ENCODE measurements at regions not wholly inside any gene's neighbourhood (a gene's known extent, or its start where the extent isn't known, plus 50 kb on each side); places are given as distances from the start of the nearest gene placed in this dataset.
"Not testable (repeated sequence)": the region's sequence is repeated elsewhere in the genome, so short reads cannot be mapped to it uniquely, and the experiment has no call there.

GRCh38 chr1:166628259-166628658 is 211.0 kb upstream of the POGK start:
- no peak for DNase-seq

DNA sequence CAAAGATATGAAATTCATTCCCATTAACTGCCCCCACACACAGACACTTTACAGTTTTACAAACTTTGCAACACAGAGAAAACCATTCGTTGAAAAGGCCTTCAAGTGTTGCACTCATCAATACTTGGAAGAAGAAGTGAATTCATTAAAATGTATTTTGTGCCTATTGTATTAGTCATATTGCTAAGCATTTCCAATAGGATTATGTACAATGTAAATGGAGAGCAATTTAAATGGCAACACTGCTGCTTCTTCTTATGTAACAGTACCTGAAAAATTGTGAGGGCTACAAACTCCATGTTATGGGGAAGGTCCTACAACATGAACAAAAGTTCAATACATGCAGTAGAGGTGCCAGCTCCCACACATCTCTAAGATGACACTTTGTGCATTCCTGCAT is 209.3 kb upstream of the POGK start:
- DNase-seq: no peak

- no peak for DNase-seq
These were observed 208.9 kb upstream of the POGK start for GRCh38 chr1:166630369-166630768.

- no peak for DNase-seq
These were observed 201.1 kb upstream of the POGK start for GRCh38 chr1:166638137-166638536.

DNA sequence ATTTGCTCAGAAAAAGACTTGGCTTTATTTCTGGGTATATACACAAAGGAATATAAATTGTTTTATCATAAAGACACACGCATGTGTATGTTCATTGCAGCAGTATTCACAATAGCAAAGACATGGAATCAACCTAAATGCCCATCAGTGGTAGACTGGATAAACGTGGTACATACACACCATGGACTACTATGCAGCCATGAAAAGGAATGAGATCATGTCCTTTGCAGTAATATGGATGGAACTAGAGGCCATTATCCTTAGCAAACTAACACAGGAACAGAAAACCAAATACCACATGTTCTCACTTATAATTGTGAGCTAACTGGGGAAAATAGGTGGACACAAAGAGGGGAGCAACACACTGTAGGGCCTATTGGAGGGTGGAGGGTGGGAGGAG is 182.0 kb upstream of the POGK start:
- not testable (repeated sequence) for DNase-seq

DNA sequence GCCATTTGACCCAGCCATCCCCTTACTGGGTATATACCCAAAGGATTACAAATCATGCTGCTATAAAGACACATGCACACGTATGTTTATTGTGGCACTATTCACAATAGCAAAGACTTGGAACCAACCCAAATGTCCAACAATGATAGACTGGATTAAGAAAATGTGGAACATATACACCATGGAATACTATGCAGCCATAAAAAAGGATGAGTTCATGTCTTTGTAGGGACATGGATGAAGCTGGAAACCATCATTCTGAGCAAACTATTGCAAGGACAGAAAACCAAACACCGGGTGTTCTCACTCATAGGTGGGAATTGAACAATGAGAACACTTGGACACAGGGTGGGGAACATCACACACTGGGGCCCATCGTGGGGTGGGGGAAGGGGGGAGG is 172.5 kb upstream of the POGK start:
- DNase-seq: not testable (repeated sequence)

DNA sequence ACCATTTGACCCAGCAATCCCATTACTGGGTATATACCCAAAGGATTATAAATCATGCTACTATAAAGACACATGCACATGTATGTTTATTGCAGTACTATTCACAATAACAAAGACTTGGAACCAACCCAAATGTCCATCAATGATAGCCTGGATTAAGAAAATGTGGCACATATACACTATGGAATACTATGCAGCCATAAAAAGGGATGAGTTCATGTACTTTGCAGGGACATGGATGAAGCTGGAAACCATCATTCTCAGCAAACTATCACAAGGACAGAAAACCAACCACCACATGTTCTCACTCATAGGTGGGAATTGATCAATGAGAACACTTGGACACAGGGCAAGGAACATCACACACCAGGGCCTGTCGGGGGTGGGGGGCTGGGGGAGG is 171.7 kb upstream of the POGK start:
- DNase-seq: not testable (repeated sequence)

DNA sequence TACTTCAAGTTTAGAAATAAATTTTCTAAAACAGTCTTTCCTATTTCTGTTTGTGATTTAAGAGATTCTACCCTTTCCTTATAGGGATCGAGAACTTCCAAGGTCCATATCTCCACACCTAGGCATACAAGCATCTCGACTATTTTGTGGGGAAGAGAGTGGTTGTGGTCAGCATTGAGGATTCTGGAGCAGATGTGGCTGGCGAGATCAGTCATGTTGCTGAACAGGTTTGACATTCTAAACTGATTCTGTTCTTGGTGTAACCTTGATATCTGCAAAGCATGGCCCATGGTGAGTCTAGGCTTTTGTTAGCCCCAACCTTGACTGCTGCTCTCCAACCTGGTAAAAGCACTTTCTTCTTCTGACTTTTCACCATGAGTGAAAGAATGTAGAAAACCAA is 167.6 kb upstream of the POGK start:
- DNase-seq: no peak

DNA sequence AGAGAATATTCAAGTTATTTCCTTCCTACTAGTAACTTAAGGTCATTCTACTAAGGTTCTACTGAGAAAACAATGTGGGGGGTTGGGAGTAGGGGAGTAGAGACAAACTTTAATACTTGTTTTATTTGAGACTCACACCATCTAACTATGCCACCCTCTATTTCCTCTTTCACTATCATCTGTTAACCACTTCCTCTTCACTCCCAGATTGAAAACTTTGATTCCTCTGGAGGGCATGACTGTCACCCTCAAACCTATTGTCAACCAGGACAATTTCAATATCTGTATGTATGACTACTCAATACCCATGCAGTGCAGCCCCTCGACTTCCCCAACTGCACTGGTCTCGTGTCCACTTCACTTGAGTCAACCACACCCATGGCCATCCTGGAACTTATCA is 165.6 kb upstream of the POGK start:
- DNase-seq: no peak

DNA sequence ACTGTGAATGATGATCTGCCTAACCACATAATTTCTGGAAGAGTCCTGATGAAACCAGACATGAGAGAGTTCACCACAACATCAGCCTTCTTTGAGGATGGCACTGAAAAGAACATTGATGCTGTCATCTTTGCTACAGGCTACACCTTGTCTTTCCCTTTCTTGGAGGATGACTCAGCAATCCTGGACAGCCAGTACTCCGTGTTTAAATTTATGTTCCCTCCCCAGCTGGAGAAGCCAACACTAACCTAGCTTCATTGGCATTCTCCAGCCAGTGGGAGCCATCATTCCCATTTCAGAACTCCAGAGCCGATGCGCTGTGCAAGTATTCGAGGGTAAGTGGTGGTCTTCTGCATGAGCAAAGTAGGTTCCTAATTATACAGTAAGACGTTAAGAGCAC is 164.1 kb upstream of the POGK start:
- no peak for DNase-seq

GRCh38 chr1:166676981-166677380 is 162.3 kb upstream of the POGK start:
- no peak for DNase-seq

DNA sequence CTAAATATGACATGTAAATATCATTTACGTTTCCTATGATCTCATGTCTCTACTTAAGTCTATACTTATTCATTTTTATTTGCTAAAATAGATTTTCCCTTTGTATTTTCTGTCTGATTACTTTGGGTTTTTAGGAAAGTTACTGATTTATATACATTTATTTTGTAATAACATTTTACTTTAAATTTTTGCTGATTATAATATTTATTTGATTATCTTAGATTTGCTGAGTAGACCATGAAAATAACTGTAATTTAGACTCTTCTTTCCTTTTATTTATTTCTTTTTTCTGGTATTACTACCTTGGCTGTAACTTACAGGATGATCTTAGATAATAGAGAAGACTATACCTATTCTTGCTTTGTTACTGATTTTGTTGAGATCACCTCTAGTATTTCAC is 159.9 kb upstream of the POGK start:
- DNase-seq: no peak

DNA sequence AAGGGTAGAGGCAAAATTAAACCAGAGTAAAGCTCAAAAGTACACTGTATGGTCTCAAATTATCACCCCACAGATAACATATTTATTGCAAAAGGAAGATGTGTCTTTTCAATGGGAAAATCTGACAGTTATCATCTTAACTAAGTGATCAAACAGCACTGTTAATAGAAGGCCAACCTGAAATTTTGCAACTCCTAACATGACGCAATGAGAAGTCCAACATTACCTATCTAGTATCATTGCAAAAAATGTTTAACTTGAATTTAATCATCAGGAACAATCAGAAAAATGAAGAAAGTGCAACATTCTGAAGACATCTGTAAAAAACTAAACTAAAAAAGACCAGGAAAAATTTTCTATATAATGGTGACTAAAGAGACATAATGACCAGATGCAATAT is 156.7 kb upstream of the POGK start:
- DNase-seq: no peak

DNA sequence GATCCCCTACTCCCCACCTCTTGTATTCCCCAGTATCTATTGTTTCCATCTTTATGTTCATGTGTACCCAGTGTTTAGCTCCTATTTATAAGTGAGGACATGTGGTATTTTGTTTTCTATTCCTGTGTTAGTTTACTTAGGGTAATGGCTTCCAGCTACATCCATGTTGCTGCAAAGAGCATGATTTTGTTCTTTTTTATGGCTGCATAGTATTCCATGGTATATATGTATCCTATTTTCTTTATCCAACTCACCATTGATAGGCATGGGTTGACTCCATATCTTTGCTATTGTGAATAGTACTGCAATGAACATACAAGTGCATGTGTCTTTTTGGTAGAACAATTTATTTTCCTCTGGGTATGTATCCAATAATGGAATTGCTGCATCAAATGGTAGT is 154.6 kb upstream of the POGK start:
- DNase-seq: not testable (repeated sequence)

- no peak for DNase-seq
These were observed 154.1 kb upstream of the POGK start for GRCh38 chr1:166685200-166685599.

DNA sequence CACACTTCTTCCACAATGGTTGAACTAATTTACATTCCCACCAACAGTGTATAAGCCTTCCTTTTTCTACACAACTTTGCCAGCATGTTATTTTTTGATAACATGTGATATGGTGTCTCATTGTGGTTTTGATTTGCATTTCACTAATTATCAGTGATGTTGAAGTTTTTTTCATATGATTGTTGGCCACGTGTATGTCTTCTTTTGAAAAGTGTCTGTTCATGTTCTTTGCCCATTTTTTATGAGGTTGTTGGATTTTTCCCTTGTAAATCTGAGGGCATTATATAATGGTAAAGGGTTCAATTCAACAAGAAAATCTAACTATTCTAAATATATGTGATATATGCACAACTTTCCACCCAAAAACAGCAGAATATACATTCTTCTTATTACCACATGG is 153.4 kb upstream of the POGK start:
- not testable (repeated sequence) for DNase-seq

DNA sequence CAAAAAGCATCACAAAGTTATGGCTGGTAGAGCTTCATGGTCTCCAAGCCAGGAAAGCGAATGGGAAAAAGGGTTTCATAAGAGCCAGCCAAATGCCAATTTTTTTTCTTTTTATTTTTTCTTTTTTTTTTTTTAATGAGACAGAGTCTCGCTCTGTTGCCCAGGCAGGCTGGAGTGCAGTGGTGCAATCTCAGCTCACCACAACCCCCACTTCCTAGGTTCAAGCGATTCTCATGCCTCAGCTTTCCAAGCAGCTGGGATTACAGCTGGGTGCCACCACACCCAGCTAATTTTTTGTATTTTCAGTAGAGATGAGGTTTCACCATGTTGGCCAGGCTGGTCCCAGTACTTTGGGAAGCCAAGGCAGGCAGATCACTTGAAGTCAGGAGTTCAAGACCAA is 148.7 kb upstream of the POGK start:
- DNase-seq: not testable (repeated sequence)

GRCh38 chr1:166691476-166691875 is 147.8 kb upstream of the POGK start:
- no peak for DNase-seq

DNA sequence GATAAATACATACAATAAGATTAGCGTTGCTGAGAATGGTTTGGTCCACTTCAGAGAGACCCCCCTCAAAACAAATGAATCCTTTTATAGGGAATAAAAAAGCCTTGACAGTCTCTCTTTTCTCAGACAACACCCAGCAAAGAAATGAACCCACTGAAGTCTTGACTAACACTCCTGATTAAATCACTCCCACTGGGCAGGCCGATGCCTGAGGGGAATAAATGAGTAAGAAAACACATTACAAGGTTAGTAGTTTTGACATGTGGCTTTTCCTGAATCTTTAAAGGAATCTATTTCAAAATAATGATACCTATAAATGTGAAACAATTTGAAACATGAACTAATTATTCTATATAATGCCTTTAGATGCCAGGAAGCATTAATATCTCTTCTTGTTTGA is 146.9 kb upstream of the POGK start:
- DNase-seq: no peak

DNA sequence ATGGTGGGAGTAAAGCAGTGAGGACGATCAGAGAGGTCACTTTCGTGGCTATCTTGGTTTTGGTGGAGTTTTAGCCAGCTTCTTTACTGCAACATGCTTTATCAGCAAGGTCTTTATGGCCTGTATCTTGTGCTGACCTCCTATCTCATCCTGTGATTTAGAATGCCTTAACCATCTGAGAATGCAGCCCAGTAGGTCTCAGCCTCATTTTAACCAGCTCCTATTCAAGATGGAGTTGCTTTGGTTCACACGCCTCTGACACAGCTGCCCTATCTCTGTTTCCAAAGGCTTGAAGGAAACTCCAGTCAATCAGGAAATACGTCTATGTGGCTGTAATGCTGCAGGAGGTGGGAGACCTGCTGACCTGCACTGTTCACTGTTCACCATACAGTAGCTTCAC is 146.1 kb upstream of the POGK start:
- no peak for DNase-seq

DNA sequence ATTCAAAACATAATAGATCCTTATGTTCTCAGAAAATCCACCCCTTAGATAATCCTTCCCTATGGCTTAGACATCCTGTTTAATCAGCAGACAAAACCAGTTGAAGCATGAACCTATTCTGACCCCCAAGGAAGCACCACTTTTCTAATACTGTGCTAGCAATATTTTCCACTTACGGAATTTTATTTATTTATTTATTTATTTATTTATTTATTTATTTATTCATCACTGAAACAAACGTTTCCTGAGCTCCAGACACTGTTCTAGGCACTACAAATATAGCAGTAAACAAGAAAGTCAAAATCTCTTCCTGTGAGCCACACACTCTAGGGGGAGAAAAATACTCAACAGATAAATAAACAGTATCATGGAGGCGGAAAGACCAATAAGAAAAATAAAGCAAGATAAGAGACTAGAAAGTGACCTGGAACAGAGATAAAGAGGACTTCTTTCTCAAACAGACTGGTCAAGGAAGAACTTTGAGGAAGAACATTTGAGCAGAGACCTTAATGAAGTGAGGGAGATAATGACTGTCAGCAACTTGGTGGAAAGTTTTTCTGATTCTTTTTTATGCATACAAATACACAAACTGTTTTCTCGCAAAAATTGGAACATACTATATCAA is 145.5 kb upstream of the POGK start:
- no peak for DNase-seq

GRCh38 chr1:166695115-166695514 is 144.2 kb upstream of the POGK start:
- DNase-seq: no peak

DNA sequence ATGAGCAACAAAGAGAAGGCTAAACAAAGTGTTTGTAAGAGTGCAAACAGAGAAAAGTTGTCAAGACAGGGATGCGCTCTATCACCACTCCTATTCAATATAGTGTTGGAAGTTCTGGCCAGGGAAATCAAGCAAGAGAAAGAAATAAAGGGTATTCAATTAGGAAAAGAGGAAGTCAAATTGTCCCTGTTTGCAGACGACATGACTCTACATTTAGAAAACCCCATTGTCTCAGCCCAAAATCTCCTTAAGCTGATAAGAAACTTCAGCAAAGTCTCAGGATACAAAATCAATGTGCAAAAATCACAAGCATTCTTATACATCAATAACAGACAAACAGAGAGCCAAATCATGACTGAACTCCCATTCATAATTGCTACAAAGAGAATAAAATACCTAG is 143.4 kb upstream of the POGK start:
- not testable (repeated sequence) for DNase-seq

- DNase-seq: no peak
These were observed 140.5 kb upstream of the POGK start for GRCh38 chr1:166698771-166699170.

- DNase-seq: no peak
These were observed 139.7 kb upstream of the POGK start for GRCh38 chr1:166699613-166700012.

DNA sequence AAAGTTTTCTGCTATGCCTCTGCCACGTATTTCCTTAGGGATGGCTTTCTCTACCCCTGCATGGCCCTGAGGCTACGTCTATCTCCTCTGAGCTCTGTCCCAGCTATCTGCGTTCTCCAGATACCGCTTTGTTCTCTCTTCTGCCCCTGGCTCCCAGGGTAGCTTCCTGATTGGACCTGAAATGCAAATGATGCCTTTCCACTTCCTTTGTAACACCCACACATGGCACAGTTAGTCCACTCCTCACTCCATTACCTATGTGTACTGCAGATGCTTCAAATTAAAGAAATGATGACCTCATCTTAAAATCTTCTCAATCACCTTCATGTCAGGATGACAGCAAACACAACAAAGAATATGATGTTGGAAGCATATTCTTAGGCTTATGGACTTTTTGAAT is 138.6 kb upstream of the POGK start:
- DNase-seq: no peak
